Liver (tissue), 3 donors: ENCODE measurements at regions not wholly inside any gene's neighbourhood (a gene's known extent, or its start where the extent isn't known, plus 50 kb on each side); places are given as distances from the start of the nearest gene placed in this dataset.

Experiments
- ATF3 ChIP-seq: IDR thresholded peaks from 2 replicates; pipeline ENCODE4 v1.6.1; 2016; ENCODE audit warnings: antibody characterized with exemption
- EGR1 ChIP-seq, 2 donors: IDR thresholded peaks; 2 replicates each; pipeline ENCODE4 v1.6.1; 2016 to 2018; ENCODE audit warnings: antibody characterized with exemption in 2 of 2, low read depth in 2 of 2
- GABPA ChIP-seq, 2 donors: IDR thresholded peaks in 1 of 2; conservative IDR thresholded peaks in 1 of 2; 2 replicates each; pipeline ENCODE4 v1.6.1; 2016; ENCODE audit warnings: antibody characterized with exemption in 2 of 2, mild to moderate bottlenecking in 1 of 2, moderate library complexity in 1 of 2
- JUND ChIP-seq, 2 donors: IDR thresholded peaks; 2 replicates each; pipeline ENCODE4 v1.6.1; 2016; ENCODE audit warnings: antibody characterized with exemption in 2 of 2
- RAD21 ChIP-seq, 2 donors: IDR thresholded peaks; 2 replicates each; pipeline ENCODE4 v1.6.1; 2016; ENCODE audit warnings: antibody characterized with exemption in 2 of 2, mild to moderate bottlenecking in 2 of 2
- SP1 ChIP-seq: IDR thresholded peaks from 2 replicates; pipeline ENCODE4 v1.6.1; 2018; ENCODE audit warnings: antibody characterized with exemption, mild to moderate bottlenecking
- TAF1 ChIP-seq: conservative IDR thresholded peaks from 2 replicates; pipeline ENCODE4 v1.6.1; 2016; ENCODE audit warnings: antibody characterized with exemption, mild to moderate bottlenecking
- YY1 ChIP-seq: IDR thresholded peaks from 2 replicates; pipeline ENCODE4 v1.6.1; 2016; ENCODE audit warnings: antibody characterized with exemption, mild to moderate bottlenecking
- TF ChIP-seq, protein P1 (sequence below): IDR thresholded peaks from 2 replicates; pipeline ENCODE4 v1.6.1; 2016; ENCODE audit warnings: antibody characterized with exemption
- TF ChIP-seq, protein P2 (sequence below): fragments of 150-350 bp; IDR thresholded peaks from 2 replicates; pipeline ENCODE4 v1.5.1; 2017; ENCODE audit warnings: improper control_type of control experiment, low read depth, low read length; ENCODE audit not compliant: missing input control
- TF ChIP-seq, protein P3 (sequence below): IDR thresholded peaks from 2 replicates; pipeline ENCODE4 v1.6.1; 2016; ENCODE audit warnings: antibody characterized with exemption, mild to moderate bottlenecking
- TF ChIP-seq, protein P4 (sequence below): IDR thresholded peaks from 2 replicates; pipeline ENCODE4 v1.6.1; 2016; ENCODE audit warnings: antibody characterized with exemption
- donor health status: healthy.
- donor health status: healthy.

- TF ChIP-seq SP1 (no peak), RAD21 (IDR thresholded peaks at IDR 0.05) (no peak), YY1 (no peak), JUND (IDR thresholded peaks at IDR 0.05) (no peak), TAF1 (no peak), GABPA (IDR thresholded peaks at IDR 0.05 in 1 of 2, conservative IDR thresholded peaks at IDR 0.05 in 1 of 2) (no peak), ATF3 (no peak), EGR1 (IDR thresholded peaks at IDR 0.05; ENCODE audit: low read depth in 2 of 2) (no peak)
- TF ChIP-seq, protein P1, sequence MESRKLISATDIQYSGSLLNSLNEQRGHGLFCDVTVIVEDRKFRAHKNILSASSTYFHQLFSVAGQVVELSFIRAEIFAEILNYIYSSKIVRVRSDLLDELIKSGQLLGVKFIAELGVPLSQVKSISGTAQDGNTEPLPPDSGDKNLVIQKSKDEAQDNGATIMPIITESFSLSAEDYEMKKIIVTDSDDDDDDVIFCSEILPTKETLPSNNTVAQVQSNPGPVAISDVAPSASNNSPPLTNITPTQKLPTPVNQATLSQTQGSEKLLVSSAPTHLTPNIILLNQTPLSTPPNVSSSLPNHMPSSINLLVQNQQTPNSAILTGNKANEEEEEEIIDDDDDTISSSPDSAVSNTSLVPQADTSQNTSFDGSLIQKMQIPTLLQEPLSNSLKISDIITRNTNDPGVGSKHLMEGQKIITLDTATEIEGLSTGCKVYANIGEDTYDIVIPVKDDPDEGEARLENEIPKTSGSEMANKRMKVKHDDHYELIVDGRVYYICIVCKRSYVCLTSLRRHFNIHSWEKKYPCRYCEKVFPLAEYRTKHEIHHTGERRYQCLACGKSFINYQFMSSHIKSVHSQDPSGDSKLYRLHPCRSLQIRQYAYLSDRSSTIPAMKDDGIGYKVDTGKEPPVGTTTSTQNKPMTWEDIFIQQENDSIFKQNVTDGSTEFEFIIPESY = no peak
- TF ChIP-seq, protein P2, sequence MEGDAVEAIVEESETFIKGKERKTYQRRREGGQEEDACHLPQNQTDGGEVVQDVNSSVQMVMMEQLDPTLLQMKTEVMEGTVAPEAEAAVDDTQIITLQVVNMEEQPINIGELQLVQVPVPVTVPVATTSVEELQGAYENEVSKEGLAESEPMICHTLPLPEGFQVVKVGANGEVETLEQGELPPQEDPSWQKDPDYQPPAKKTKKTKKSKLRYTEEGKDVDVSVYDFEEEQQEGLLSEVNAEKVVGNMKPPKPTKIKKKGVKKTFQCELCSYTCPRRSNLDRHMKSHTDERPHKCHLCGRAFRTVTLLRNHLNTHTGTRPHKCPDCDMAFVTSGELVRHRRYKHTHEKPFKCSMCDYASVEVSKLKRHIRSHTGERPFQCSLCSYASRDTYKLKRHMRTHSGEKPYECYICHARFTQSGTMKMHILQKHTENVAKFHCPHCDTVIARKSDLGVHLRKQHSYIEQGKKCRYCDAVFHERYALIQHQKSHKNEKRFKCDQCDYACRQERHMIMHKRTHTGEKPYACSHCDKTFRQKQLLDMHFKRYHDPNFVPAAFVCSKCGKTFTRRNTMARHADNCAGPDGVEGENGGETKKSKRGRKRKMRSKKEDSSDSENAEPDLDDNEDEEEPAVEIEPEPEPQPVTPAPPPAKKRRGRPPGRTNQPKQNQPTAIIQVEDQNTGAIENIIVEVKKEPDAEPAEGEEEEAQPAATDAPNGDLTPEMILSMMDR = no peak
- TF ChIP-seq, protein P3, sequence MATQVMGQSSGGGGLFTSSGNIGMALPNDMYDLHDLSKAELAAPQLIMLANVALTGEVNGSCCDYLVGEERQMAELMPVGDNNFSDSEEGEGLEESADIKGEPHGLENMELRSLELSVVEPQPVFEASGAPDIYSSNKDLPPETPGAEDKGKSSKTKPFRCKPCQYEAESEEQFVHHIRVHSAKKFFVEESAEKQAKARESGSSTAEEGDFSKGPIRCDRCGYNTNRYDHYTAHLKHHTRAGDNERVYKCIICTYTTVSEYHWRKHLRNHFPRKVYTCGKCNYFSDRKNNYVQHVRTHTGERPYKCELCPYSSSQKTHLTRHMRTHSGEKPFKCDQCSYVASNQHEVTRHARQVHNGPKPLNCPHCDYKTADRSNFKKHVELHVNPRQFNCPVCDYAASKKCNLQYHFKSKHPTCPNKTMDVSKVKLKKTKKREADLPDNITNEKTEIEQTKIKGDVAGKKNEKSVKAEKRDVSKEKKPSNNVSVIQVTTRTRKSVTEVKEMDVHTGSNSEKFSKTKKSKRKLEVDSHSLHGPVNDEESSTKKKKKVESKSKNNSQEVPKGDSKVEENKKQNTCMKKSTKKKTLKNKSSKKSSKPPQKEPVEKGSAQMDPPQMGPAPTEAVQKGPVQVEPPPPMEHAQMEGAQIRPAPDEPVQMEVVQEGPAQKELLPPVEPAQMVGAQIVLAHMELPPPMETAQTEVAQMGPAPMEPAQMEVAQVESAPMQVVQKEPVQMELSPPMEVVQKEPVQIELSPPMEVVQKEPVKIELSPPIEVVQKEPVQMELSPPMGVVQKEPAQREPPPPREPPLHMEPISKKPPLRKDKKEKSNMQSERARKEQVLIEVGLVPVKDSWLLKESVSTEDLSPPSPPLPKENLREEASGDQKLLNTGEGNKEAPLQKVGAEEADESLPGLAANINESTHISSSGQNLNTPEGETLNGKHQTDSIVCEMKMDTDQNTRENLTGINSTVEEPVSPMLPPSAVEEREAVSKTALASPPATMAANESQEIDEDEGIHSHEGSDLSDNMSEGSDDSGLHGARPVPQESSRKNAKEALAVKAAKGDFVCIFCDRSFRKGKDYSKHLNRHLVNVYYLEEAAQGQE = no peak
- TF ChIP-seq, protein P4, sequence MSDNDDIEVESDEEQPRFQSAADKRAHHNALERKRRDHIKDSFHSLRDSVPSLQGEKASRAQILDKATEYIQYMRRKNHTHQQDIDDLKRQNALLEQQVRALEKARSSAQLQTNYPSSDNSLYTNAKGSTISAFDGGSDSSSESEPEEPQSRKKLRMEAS = no peak
Measured at GRCh38 chr3:164522073-164522763, 556.1 kb downstream of the SI start.
